GM12865 (cell line): ENCODE measurements at regions not wholly inside any gene's neighbourhood (a gene's known extent, or its start where the extent isn't known, plus 50 kb on each side); places are given as distances from the start of the nearest gene placed in this dataset.

Experiments used
- DNase-seq: peaks from one replicate; pipeline ENCODE4 v3.0.0; 2010; ENCODE audit warnings: low read depth
- H3K4me3 ChIP-seq: 2 replicates; pipeline ENCODE4 v1.5.1; 2011; ENCODE audit warnings: mild to moderate bottlenecking, low read depth, low read length, control low read depth
- TF ChIP-seq, protein P1 (sequence below): IDR thresholded peaks from 2 replicates; pipeline ENCODE4 v1.5.1; 2011; ENCODE audit warnings: low read length, control low read depth, low read depth, inconsistent platforms; ENCODE audit not compliant: insufficient read depth; ENCODE audit errors: missing control alignments

DNA sequence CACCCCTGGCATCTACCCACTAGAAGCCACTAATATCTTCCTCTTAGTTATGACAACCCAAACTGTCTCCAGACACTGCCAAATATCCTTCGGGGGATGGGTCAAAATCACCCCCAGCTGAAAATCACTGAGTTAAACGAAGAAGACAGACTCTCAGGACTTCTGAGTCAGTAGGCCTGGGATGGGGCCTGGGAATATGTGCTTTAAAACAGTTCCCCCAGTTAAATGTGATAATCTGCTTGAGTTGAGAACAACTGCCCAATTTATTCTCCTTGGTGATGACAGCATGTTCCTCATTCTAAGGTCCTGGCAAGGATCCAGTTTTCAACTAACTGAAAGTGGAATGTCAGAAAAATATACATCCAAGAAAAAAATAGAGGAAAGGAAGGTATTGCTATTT lies 52.4 kb downstream of the CBLL2 start:
- no peak for DNase-seq
- TF ChIP-seq, protein P1, sequence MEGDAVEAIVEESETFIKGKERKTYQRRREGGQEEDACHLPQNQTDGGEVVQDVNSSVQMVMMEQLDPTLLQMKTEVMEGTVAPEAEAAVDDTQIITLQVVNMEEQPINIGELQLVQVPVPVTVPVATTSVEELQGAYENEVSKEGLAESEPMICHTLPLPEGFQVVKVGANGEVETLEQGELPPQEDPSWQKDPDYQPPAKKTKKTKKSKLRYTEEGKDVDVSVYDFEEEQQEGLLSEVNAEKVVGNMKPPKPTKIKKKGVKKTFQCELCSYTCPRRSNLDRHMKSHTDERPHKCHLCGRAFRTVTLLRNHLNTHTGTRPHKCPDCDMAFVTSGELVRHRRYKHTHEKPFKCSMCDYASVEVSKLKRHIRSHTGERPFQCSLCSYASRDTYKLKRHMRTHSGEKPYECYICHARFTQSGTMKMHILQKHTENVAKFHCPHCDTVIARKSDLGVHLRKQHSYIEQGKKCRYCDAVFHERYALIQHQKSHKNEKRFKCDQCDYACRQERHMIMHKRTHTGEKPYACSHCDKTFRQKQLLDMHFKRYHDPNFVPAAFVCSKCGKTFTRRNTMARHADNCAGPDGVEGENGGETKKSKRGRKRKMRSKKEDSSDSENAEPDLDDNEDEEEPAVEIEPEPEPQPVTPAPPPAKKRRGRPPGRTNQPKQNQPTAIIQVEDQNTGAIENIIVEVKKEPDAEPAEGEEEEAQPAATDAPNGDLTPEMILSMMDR, result no peak
- no peak overlapping the region for H3K4me3 ChIP-seq

DNA sequence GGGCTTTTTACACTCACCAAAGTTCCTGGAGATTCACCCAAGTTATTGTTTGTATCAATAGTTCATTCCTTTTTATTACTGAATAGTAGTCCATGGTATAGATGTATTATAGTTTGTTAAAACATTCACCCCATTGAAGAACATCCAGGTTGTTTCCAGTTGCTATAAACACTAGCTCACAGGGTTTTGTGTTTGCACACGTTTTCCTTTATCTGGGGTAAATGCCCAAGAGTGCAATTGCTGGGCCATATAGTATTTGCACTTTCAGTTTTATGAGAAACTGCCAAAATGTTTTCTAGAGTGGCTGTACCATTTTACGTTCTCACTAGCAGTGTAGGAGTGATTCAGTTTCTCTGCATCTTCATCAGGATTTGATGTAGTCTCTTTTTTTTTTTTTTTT lies 57.1 kb downstream of the CBLL2 start:
- no peak for DNase-seq
- TF ChIP-seq, protein P1, result no peak
- no peak overlapping the region for H3K4me3 ChIP-seq

DNA sequence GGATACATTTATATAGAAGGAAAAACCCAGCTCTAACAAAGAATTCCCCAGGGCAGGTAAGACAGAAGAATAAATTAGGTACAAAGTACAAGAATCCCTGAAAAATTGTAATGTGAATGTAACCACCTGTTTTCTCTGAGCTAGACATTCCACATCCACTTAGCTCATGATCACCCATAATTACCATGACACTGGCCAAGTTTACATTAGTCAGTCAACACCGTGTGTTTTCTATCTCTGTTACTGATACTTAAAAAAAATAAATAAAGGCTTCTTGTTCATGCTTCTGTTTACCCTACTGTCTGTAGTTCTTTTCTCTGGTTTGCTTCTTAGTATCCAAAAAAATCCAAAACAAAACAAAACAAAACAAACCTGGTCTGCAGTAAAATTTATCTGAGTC lies 66.0 kb downstream of the CBLL2 start:
- no peak for DNase-seq
- no peak overlapping the region for H3K4me3 ChIP-seq
- TF ChIP-seq, protein P1, result no peak

DNA sequence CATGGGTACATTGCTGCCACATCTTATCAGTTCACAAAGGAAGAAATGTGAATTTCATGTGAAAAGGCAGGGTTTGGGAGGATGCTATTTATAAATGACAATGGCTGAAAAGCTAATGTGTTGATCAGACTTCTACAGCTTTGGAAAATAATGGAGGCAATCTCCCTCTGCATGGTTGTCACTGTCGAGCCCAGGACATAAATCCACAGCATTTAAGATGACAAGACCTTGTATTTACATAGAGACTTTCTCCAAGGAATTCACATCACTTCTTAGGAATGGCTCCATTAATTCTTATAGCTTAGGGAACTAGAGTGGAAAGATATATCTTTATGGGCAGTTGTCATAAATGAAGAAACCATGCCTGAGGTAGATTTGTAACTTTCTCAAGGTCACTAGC lies 66.7 kb downstream of the CBLL2 start:
- no peak overlapping the region for H3K4me3 ChIP-seq
- DNase-seq, result no peak
- TF ChIP-seq, protein P1, result no peak

DNA sequence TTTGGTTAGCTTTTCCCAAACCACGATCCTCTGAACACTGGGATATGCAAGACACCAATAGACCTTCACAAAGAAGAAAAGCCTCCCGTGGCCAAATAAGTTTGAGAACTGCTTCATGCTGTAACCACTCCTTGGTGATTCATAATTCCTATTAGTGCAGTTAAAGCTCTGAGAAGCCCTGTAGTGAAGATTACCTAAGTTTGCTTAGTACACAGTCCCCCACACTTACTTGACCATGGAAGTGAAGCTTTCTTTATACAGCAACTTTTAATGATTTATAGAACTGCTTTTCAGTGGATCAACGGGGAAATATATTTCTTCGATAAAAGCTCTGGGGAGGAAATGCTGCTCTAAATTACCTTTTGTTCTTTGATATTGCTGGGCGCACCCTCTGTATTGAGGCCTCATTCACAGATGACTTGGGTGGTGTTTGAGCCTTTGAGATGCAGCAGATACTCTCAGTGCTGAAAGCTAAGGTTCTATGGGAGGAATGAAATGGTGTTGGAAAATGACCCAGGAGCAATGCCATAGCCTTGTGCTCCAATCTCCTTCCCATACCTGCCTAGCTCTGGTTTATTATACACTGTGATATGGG lies 67.4 kb downstream of the CBLL2 start:
- no peak for DNase-seq
- H3K4me3 ChIP-seq, result no peak overlapping the region
- TF ChIP-seq, protein P1, result no peak

DNA sequence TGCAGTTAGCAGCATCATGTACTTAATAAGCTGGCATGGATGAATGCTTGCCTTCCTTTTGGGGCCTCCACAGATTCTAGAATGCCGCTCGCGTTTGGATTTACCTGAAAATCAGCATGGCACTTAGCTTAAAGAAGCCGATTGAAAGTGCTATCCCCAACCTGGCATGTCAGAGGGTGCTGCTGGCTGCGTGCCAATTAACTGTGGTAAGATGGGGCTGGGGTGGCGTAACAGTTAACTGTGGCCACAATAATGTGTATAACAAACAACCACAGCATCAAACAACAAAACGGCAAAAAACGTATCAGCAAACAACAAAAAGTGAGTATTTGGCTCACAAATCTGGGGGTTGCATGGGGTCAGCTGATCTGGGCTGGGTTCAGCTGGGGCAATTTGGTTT lies 70.5 kb downstream of the CBLL2 start:
- no peak overlapping the region for H3K4me3 ChIP-seq
- TF ChIP-seq, protein P1, result no peak
- no peak for DNase-seq

DNA sequence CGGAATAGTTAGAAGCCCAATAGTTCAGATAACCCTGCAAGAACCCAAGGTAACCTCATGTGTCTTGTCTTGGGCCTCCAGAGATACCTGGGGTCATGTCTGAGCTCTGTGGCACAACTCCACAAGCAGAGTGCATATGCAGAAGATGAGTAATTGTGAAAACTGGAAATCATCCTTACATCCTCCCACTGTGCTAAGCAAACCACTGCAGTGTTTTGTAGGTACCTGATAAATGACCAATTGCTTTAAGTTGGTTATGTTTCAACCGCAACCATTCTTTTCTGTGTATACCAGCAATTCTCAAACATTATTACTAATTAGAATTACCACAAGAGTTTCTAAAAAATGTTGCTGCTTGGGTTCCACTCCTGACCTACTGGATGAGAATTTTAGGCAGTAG lies 73.2 kb downstream of the CBLL2 start:
- TF ChIP-seq, protein P1, result no peak
- no peak overlapping the region for H3K4me3 ChIP-seq
- DNase-seq, result peak; percentile 0
